ENCODE measurements at regions not wholly inside any gene's neighbourhood (a gene's known extent, or its start where the extent isn't known, plus 50 kb on each side); places are given as distances from the start of the nearest gene placed in this dataset.
"Not testable (repeated sequence)": the region's sequence is repeated elsewhere in the genome, so short reads cannot be mapped to it uniquely, and the experiment has no call there.

- no peak for DNase-seq (ENCODE audit: low read depth in 4 of 4, low spot score in 3 of 4)
Observed at GRCh38 chr13:60936281-60936680, 479.4 kb downstream of the PCDH20 start.

GRCh38 chr13:60933638-60934037, 482.0 kb downstream of the PCDH20 start:
- DNase-seq (ENCODE audit: low read depth in 4 of 4, low spot score in 3 of 4), result no peak

DNA sequence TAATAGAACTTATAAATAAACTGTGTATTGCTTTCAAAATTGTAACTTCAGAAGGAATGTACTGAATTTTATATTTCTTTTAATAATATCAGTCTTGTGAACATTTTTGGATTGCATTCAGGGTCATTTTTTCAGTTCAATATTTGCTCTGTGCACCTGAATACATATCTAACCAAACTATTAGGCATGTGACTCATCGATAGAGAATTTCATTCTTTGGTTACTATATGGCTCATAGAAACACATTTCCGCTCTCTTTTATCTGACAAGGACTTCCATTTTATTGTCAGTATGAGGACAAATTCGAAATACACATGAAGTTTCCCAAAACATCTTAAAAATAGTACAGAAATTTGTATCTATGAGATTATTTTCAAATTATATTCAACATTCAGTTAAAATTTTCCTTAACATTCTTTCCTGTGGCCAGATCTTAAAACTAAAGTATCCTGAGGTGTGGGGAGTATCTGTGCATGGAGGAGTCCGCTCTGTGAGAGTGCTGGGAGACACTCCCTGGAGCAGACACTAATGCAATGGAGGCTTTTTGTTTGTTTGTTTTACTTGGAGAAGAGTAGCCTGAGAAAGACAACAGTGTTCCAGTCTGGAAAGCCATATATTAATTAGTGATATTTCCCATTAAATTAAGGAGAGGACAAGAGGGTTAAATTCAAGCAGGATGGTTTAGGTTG, 483.6 kb downstream of the PCDH20 start:
- DNase-seq (ENCODE audit: low read depth in 4 of 4, low spot score in 3 of 4), result no peak

- no peak for DNase-seq (ENCODE audit: low read depth in 4 of 4, low spot score in 3 of 4)
Observed at GRCh38 chr13:60925686-60926085, 490.0 kb downstream of the PCDH20 start.

- DNase-seq (ENCODE audit: low read depth in 4 of 4, low spot score in 3 of 4), result no peak
Observed at GRCh38 chr13:60924856-60925255, 490.8 kb downstream of the PCDH20 start.

DNA sequence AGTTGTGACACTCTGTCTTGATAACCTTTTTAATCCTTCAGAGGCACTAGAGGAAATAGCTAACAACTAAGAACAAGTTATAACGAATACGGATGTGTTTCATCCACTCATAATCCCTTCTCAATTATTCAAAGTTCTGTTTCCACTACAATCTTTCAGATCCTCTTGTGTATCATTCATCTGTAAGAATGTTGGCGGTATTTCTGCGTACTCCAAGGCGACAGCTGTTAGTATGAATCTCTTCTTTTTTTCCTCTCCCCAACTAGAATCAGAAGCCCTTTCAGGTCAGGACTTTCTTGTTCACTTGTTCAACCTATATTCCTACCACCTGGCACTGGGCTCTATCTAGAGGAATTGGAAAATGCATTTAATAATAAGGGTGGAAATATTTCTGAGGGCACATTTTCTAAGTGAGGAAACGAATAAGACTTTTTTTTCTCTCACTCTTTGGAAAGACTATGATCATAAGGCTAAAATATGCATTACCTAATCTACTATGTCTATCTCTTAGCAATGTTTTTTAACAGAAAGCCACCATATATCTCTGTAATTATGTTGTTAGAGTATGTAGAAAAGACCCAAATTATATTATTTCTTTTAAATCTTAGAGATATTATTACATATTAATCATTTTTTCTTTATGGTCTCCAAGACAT, 492.9 kb downstream of the PCDH20 start:
- DNase-seq (ENCODE audit: low read depth in 4 of 4, low spot score in 3 of 4), result no peak

DNA sequence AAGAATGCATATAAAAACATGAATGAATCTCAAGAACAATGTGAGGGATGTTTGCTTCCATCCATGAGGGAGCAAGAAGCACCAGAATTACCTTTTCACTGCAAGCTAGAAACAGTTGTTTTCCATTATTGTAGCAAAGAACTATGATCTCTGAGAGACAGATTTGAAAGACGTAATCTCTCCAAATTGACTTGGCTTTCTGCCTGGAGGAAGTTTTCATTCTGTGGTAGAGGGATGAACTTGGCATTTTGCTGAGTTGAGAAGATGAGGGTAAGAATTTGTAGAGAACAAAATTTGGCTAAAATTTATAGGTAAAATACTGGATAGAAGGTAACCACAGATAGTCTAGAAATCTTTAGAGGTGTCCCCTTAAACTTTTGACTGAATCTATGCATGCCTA, 496.8 kb downstream of the TDRD3 start:
- no peak for DNase-seq (ENCODE audit: low read depth in 4 of 4, low spot score in 3 of 4)

DNA sequence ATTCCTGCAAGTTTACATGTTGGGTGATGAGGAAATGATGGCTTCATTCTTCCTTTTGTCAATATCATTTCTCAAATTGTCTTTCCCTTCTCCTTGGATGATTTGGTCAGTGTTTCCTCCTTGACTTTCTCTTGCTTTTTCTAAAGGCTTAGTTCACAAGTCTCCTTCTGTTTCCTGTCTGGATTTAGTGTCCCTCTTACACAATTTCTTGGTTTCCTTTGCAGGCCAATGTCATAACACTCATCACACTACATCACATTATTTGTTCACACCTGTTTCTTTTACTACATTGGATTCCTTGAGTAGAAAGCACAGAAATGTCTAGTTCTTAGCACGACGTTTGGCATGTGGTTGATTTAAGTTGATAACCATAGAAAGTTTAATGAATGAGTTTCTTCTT, 490.7 kb downstream of the TDRD3 start:
- DNase-seq (ENCODE audit: low read depth in 4 of 4, low spot score in 3 of 4), result no peak

- DNase-seq (ENCODE audit: low read depth in 4 of 4, low spot score in 3 of 4), result no peak
Observed at GRCh38 chr13:60881507-60881906, 484.5 kb downstream of the TDRD3 start.

DNA sequence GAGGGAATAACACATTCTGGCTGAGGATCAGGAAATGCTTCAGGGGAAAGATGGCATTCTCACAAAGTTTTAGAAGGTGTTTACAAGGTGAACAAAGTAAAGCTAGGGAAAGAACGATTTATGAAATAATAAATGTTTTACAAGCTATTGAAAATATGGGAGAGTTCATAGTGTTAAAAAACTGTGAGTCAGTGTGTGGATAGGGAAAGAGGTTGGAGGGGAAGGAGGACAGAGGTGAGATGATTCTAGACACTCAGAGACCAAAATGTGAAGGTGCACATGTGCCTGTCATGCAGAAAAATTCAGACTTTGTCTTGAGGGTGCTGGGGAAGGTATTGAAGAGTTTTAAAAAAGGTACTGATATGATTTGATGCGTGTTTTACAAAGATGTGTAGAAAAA, 476.1 kb downstream of the TDRD3 start:
- no peak for DNase-seq (ENCODE audit: low read depth in 4 of 4, low spot score in 3 of 4)

- no peak for DNase-seq (ENCODE audit: low read depth in 4 of 4, low spot score in 3 of 4)
Observed at GRCh38 chr13:60869941-60870613, 473.1 kb downstream of the TDRD3 start.

- no peak for DNase-seq (ENCODE audit: low read depth in 4 of 4, low spot score in 3 of 4)
Observed at GRCh38 chr13:60869225-60869624, 472.2 kb downstream of the TDRD3 start.

DNA sequence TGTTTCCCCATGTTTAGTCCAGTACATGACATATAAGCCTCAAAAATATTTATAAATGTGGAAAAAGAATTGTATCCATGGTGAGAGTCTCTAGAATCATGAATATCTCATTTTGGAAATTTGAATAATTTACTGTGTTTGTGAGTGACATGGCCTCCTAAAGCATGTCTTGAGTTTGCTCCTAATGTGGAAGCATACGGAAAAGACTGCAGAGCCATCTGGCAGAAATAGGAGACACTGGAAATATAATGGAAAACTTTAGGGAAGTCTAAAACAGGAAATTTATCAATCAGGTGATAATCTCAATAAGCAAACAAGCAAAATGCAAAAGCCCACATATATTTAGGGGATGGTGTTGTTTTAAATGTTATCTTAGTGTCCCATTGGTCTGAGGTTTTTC, 465.0 kb downstream of the TDRD3 start:
- no peak for DNase-seq (ENCODE audit: low read depth in 4 of 4, low spot score in 3 of 4)

DNA sequence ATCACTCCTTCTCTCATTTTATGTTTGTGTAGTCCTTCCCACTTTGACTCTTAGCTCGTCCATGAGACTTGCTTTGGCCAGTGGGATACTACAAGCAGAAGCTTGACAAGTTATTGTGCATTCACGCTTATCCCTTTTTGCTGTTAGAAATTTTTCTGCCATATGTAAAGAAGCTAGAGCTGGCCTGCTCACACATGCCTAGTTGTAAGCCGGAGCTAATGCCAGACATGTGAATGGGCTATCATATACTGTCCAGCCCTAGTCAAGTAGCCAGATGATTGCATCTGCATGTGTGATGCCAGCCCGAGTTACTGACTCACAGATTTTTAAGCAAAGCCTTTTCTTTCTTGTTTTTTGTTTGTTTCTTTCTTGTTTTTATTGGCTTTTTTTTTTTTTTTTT, 460.7 kb downstream of the TDRD3 start:
- no peak for DNase-seq (ENCODE audit: low read depth in 4 of 4, low spot score in 3 of 4)

DNA sequence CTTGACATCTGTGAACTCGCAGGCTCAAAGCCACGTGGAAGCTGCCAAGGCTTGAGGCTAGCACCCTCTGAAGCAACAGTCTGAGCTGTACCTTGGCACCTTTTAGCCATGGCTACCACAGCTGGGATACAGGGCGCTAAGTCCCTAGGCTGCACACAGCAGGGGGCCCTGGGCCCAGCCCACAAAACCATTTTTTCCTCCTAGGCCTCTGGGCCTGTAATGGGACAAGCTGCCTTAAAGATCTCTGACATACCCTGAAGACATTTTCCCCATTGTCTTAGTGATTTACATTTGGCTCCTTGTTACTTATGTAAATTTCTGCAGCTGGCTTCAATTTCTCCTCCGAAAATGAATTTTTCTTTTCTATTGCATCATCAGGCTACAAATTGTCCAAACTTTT, 455.9 kb downstream of the TDRD3 start:
- no peak for DNase-seq (ENCODE audit: low read depth in 4 of 4, low spot score in 3 of 4)

DNA sequence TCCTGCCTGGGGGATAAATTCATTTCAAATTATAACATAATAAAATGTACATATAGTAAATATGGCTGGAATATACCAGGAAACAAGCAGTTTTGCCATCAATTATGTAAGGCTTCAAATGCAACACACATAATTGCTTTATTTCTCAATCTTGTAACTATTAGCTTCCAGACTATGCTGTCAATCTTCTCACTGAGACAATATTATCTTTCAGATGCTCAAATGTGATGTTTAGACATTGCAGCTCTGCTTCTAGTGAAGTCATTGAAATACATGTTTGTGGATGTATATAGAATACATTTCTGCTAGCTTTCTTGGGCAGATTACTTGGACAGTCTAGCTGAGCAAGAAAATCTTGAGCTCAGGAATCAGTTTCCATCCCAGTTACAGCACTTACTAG, 454.4 kb downstream of the TDRD3 start:
- DNase-seq (ENCODE audit: low read depth in 4 of 4, low spot score in 3 of 4), result no peak

GRCh38 chr13:60850526-60850925, 453.5 kb downstream of the TDRD3 start:
- DNase-seq (ENCODE audit: low read depth in 4 of 4, low spot score in 3 of 4), result no peak

DNA sequence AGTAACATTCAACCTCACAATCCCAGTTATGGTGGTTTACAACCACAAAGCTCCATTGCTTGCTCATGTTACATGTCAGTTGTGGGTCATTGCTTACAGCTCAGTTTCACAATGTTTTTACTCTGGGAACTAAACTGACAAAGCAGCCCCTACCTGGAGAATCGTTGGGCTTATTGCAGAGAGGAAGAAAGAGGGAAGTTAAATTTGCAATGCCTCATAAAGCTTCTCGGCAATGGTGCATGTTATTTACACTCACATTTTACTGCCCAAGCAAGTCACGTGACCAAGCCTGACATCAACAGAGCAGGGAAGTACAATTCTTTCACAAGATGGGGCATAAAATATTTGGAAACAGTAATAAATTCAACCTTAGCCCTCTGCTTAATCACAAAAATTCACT, 441.6 kb downstream of the TDRD3 start:
- DNase-seq (ENCODE audit: low read depth in 4 of 4, low spot score in 3 of 4), result peak; percentile 46 to 85 (median 62)

- DNase-seq (ENCODE audit: low read depth in 4 of 4, low spot score in 3 of 4), result no peak
Observed at GRCh38 chr13:60837806-60838205, 440.8 kb downstream of the TDRD3 start.

- DNase-seq (ENCODE audit: low read depth in 4 of 4, low spot score in 3 of 4), result no peak
Observed at GRCh38 chr13:60836821-60837220, 439.8 kb downstream of the TDRD3 start.

GRCh38 chr13:60811581-60811980, 414.6 kb downstream of the TDRD3 start:
- DNase-seq (ENCODE audit: low read depth in 4 of 4, low spot score in 3 of 4), result no peak

DNA sequence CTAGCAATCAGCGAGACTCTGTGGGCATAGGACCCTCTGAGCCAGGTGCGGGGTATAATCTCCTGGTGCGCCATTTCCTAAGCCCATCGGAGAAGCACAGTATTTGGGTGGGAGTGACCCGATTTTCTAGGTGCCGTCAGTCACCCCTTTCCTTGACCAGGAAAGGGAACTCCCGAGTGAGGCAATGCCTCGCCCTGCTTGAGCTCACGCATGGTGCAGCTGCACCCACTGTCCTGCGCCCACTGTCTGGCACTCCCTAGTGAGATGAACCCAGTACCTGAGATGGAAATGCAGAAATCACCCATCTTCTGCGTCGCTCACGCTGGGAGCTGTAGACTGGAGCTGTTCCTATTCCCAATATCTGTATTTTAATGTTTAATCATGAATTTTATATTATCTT, 408.6 kb downstream of the TDRD3 start:
- not testable (repeated sequence) for DNase-seq (ENCODE audit: low read depth in 4 of 4, low spot score in 3 of 4)
